Activated T-helper 1 cell treated with anti-CD3 and anti-CD28 coated beads, Interleukin-2, amount 50 U/mL, for 16 hours (primary cell): ENCODE measurements at regions not wholly inside any gene's neighbourhood (a gene's known extent, or its start where the extent isn't known, plus 50 kb on each side); places are given as distances from the start of the nearest gene placed in this dataset.
"Not testable (repeated sequence)": the region's sequence is repeated elsewhere in the genome, so short reads cannot be mapped to it uniquely, and the experiment has no call there.

Source experiments
- DNase-seq, 2 donors: peaks; one replicate each; pipeline ENCODE4 v3.0.0-alpha.2; 2020; ENCODE audit warnings: low read depth in 1 of 2, low spot score in 1 of 2

DNA sequence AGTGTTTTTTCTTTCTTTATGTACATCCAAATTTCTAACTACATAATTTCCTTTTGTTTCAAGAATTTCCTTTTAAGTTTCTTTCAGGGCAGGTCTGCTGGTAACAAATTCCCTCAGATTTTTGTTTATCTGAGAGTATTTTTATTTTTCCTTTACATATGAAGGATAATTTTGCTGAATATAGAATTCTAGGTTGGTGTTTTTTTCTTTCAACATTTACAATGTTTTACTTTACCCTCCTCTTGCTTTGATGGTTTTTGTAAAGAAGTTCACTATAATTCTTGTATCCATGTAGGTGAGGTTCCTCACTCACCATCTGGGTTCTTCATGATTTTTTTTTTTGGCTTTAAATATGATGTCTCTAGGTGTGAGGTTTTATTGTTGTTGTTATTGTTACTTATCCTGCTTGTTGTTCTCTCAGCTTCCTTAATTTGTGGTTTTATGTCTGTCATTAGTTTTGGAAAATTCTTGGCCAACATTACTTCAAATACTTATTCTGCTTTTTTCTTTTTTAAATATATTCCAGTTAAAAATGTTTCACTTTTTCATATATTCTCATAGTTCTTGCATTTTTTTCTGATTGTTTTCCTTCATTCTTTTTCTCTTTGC is 580.1 kb upstream of the CITED2 start:
- DNase-seq, result no peak

DNA sequence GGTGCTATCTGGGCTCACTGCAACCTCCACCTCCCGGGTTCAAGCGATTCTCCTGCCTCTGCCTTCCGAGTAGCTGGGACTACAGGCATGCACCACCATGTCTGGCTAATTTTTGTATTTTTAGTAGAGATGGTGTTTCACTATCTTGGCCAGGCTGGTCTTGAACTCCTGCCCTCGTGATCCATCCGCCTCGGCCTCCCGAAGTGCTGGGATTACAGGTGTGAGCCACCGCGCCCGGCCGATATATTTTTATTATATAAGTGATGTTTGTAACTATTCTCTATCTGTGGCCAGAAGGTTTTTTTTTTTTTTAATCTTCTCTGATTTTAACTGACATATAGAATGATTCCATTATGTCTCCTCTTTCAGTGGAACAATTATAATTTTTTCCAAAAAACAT is 579.3 kb upstream of the CITED2 start:
- not testable (repeated sequence) for DNase-seq

DNA sequence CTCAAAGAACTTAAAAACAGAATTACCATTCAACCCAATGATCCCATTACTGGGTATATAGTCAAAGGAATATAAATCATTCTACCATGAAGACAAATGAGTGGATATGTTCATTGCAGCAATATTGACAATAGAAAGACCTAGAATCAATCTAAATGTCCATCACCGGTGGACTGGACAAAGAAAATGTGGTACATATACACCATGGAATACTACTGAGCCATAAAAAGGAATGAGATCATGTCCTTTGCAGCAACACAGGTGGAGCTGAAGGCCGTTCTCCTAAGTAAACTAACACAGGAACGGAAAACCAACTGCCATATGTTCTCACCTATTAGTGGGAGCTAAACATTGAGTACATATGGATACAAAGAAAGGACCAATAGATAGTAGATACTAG is 576.7 kb upstream of the CITED2 start:
- DNase-seq, result no peak

DNA sequence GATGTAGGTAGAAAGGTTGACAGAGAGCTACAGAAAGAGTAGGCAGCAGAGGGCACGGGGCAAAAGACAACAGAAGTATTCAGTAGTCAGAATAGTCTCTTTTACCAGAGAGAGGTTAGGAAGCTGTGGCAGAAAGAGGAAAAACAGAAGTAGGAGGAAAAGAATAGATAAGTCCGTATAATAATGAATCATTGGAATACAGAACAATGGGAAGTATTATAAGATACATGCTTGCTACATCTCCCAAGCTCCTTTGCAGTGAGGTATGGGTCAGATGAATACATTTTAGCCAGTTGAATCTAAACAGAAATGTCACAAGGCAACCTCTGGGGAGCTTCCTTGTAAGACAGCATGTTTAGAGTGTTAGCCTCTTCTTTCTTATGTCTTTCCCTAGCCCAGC is 570.5 kb upstream of the CITED2 start:
- DNase-seq, result no peak

DNA sequence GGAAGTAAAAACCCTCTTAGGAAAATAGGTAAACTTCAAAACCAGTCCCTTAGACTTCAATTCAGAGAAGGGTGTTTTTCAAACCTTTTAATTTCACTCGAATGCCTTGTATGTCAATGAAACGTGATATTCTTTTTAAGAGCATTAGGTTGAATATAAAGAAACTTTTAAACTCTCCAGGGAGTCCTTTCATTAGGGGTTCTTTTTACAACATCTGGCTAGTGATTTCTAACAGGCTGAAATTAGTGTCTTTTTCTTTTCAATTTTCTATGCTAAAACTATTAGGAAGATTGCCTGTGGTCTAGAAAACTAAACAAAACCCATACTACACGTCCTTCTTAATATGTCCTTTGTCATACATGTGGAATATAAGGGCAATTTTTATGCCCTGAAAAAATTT is 569.7 kb upstream of the CITED2 start:
- no peak for DNase-seq

DNA sequence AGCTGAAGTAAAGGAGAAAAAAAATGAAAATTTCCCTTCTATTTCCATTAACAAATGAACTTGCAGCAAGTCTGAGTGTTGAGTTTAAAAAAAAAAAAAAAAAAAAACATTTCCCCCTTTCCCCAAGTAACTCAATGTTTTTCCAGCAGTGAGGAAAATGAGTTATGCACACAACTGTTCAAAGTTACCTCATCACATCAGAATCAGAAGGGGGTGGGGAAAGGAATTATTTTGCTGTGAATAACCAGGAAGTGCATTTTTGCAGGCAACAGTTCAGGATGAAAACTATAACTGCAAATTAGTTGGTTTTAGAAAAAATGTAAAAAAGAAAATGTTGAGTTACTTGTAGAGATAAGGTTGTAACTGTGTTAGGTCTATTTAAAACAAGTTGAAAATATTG is 568.9 kb upstream of the CITED2 start:
- no peak for DNase-seq

DNA sequence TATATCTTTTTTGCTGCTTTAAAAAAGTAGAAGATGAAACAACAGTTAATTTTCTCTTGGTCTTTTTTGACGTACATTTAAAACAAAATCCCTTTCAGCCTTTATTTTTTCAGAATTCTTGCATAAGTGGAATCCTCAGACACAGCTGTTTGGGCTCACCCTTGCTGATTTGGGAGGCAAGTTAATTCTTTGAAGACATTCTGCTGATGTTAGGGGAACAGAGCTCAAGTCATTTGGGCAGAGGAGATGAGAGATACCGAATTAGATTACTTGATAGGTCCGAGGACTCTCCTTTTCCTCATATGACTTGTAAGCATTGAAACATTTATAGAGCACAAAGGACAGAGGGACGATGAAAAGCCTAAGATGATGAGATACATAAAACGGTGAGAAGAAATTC is 567.9 kb upstream of the CITED2 start:
- no peak for DNase-seq

DNA sequence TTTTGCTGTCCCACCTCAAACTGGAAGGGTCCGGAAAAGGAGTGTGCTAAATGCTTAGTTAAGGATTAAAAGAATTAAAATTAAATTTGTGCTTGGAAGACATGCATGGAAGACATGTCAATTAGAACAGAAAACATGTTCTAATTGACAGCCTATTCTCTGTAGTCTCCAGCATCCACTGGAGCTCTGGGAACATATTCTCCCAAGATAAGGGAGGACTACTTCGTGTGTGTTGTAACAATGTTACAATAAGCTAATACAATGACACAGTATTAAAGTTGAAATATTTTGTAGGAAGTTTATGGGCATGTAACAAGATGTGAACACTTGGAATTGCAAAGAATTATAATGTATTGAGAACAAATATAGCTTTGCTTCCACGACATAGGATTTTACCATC is 567.4 kb upstream of the CITED2 start:
- DNase-seq, result no peak

DNA sequence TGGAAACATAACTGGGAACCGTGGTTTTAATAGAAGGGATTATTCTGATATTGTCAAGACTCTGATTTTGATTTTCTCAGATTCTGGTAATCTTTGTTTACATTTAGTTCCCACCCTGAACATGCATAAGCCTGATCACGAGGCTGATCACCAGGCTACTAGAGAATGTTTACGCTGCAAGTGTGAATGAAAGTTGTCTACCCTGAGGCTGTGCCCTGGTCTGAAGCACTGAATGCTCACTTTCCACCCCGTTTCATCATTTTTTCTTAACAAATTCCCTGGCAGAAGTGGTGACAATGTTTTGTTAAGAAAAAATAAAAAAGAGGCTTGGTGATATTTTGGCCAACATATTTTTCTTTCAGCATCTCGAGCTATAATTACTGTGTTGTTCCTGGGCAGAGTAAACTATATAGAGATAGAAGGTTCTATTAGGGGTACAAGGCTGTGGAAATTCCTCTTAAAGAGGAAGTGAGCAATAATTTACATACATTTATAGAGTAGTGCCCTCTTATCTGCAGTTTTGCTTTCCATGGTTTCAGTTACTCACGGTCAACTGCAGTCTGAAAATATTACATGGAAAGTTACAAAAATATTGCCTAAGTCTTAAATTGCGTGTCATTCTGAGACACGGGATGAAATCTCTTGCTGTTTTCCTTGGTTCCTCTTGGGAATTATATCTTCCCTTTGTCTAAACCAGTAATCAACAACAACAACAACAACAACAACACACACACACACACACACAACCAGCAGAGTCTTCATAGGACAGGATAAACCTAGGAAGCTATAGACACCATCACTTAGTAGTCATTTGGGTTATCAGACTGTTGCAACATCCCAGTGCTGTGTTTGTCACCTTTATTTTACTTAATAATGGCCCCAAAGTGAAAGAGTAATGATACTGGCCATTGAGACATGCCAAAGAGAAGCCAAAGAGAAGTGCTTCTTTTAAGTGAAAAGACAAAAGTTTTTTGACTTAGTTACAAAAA is 566.6 kb upstream of the CITED2 start:
- no peak for DNase-seq

DNA sequence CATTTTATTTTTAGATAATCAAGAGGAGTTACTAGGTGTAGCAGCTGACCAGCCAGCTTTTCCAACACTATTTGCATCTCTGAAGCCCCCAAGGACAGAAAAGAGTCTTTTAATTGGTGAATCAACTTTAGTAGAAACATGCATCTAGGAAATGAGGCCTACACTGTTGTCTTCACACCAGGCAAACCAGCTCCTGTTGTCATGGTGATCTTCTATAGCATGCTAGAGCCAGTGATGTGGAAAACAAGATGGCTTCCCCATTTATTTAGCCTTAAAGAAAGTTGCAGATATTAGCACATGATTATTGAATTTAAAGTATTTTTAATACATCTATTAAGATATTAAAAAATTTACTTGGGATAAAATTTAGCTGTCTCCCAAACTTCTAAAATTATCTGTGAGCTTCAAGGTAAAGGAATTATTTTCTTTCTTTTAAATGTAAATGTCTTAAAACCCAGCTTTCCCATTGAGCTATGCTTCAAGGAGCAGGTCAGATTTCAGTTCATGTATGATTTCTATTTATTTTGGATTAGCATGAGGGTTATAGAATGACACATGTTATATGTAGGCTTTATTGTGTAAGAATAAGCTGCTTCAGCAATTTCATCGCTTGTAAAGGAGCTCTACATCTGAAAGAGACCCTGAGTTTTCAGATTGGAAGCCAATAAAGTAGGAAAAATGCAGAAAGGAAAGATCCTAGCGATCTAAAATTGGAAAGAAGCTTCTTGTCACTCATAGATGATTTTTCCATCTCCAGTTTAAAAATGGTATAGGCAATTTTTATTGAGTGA is 564.9 kb upstream of the CITED2 start:
- DNase-seq, result no peak

DNA sequence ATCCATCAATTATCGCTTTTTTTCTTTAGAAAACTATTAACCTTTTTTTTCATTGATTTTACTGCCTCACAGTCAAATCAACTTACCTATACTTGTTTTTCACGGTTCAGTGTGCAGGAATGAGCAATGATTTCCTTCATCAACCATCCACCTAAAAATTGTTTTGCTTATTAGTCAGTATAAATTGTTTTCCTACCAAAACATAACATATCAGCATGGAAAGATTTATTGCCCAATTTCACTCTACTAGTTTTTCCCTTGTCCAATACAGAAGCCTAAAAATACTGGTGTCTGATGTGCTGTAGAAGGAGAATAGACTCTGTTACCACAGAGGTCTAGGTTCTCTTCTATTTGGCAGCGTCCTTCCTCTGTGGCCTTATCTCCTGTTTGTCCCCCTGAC is 558.2 kb upstream of the CITED2 start:
- DNase-seq, result no peak

DNA sequence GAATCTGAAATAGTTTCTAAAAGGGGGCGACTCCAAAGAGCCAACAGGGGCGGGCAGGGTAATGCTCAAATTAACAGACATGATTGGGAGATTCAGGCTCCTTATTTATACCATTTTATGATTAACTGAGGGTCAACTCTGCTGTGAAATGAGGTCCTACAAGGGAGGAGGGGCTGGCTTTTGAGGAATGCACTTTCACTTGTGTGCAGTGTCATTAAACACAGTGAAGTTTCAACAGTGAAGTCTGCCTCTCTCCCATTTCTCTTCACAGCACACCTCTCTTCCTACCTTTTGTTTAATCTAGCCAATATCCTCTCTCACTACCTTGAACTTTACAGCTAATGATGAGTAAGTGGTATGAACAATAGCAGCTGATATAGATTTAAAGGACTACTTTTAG is 557.3 kb upstream of the CITED2 start:
- DNase-seq, result no peak

DNA sequence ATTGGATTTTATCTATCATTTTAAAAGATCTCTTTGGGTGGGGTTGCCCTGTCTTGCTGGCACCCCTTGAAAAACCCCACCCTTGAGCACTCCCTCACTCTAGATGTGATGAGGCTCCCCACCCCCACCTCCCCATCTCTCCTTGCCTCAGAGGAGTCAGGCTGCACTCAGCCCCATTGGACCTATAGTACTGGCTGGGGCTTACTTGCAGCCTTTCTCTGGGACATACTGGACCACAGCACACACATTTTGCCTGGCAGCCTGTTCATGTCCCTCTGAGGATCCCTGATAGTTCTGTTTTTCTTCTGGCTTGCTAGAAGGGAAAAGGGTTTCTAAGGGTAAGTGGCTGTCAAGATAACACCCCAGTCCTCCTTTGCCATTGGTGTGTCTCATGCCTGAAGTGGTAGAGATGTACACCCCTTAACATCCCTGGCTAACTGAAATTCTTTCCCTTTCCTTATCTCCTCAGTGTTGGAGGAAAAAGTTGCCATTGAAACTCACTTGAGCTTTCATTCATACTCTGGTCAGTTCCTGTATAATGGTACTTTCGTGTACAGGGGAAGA is 553.4 kb upstream of the CITED2 start:
- no peak for DNase-seq

DNA sequence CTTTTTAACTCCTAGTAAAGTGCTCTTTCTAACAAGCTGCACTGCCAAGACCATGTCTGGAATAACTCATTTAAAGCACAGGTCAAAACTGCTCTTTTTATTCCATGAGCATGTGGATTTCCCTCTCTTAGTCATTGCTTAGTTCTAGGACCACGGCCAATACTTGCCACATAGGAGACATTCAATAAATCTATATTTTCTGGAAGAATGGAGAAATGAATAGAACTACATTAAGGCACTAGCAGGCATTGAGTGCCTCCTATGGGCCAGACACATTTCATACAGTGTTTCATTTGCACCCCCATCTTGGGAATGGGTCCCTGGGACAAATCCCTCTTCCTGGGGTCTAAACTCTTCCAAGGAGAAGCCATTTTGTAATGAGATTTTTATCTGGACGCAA is 552.8 kb upstream of the CITED2 start:
- no peak for DNase-seq

DNA sequence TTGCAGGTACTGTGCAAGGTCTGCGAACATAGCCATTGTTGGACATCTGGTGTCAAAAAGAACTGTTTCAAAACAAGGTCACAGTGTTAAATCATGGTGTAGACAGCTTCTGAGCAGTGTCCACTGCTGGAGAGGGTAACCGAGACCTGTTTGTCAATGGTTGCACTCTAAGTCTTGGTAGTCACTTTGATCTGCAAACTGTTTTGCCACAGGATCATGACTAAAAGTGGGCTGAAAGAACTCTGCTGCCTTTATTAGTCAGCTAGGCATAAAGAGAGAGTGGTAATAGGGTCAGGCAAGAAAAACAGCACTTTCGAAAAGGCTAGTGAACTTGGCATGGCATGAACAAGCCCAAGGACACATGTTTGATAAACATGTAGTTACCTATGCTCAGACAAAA is 552.3 kb upstream of the CITED2 start:
- DNase-seq, result no peak

DNA sequence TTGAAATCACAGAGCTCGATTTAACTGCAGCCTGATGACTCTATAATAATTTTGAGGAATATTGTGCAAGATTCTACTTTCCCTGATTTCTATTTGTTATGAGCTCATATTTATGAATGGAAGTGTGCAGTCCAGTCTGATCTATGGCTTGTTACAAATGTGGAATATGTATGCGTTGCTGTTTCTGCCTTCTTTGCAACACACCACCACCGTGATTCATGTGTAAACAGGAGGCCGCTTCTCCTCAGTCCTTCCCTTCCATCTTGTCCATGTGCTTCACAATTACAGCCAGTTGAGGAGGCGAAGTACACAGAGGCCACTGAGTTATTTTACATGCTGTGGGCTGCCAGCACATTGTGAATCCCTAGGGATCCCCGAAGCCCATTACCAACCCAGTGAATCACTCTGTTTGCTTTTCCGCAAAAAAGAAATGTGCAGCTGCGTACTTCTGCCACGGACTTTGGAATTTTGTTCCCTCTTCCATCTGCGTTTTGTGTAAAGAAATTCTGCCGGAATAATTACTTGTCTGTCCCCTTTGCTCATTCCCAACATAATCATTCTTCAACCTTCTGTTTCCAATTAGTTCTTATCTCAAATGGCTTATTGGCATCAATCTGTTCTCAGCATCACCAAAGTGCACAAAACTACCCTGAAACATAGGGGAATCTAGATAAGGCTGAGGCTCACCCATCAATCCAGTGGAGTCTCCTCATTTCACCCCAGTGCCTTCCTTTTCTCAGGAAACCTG is 551.6 kb upstream of the CITED2 start:
- no peak for DNase-seq

DNA sequence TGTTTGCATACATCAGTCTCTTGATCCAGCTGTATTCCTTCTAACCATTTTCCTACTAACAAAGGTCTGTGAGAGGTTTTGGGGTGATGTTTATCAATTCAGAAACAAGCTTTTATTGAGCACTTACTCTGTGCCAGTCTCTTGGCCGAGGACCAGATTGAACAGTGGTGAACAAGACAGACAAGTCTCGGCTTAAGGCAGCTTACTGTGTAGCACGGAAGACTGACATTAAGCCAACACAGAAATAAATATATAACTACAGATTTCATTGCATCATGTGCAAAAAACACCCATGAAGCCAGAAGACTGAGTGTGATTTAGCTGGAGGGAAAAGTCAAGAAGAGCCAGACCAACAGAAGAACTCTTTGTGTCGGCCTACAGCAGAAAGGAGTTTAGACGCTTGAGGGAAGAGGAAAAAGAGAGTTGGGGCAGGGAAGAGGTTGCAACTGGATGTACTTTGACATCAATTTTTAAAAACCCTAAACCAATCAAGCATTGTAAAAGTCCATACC is 549.6 kb upstream of the CITED2 start:
- no peak for DNase-seq

DNA sequence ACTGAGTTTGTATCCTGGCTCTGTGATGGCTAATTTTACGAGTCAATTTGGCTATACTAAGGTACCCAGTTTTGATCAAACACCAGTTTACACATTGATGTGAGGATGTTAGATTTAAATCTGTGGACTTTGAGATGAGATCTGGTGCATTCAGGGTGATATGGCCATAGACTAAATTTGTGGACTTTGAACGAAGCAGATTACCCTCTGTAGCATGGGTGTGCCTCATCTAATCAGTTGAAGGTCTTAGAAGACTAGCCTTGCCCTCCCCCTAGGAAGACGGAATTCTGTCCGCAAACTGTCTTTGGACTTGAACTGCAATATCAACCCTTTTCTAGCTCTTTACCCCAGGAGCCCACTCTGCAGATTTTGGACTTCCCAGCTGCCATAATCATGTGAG is 547.8 kb upstream of the CITED2 start:
- DNase-seq, result no peak

DNA sequence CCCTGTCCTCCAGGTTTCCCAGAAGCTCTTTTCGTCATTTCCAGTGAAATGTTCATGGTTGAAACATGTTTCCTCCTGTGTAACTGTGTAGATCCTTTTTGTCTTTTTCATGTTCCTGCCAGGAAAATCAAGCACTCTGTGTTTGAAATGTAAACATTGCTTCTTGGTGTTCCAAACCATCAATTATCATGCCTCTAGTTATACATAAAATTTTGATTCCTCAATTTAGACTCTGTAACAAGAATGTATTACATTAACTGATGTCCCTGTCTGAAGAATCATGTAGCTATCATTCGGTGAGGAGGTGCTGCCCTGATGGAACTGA is 546.3 kb upstream of the CITED2 start:
- DNase-seq, result no peak

DNA sequence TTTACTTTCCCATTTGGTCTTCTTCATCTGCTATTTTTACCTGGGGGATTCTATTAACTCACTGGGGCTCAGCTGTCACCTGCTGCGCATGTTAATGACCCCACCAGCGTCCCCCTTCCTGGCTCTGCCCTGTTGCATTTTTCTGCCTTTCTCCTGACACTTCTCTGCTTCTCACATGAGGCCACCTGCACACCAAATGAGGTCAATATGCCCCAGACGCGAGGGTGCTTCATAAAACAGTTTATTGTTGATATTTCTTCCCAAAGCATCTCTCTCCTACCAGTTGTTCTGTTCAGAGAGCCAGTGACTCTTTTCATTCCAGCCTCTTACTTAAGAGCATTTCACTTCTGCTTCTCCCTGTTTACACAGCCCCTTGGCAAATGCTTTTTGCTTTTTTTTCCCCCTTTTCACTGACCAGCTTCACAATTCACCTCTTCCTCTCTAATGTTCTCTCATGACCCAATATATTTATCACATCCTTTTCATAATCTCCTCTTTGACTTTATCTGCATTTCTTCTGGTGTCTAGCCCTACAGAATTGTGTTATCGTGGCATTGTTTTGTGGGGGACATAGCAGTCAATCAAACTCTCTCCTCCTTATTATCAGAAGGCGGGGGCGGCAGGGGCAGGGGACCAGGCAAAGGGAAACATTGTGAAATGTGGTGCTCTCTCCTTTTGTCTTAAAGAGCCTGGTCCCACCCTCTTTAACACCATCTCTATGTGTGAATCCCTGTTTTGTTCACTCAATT is 545.8 kb upstream of the CITED2 start:
- DNase-seq, result no peak
